GM23338 (cell line): ENCODE measurements at regions not wholly inside any gene's neighbourhood (a gene's known extent, or its start where the extent isn't known, plus 50 kb on each side); places are given as distances from the start of the nearest gene placed in this dataset.

Experiments used
- ATAC-seq: fragments of 200-7000 bp; cut with Tn5 transposase; 3 replicates; pipeline ENCODE4 v1.9.1; 2020
- DNase-seq: peaks from one replicate; pipeline ENCODE4 v3.0.0-alpha.2; 2015; ENCODE audit warnings: low spot score
- H2AFZ ChIP-seq: fragments of 200-600 bp; sonication (generic); 2 replicates; pipeline ENCODE4 v1.8.0; 2016; ENCODE audit warnings: antibody characterized with exemption, mild to moderate bottlenecking, moderate library complexity
- H3F3A ChIP-seq: fragments of 200-600 bp; sonication (generic); replicated peaks from 2 replicates; pipeline ENCODE4 v1.8.0; 2017; ENCODE audit warnings: antibody characterized with exemption, mixed run types, low read depth
- H3K27ac ChIP-seq: fragments of 200-600 bp; sonication (generic); 2 replicates; pipeline ENCODE4 v1.6.1; 2016; ENCODE audit warnings: low read depth
- H3K27me3 ChIP-seq: fragments of 200-600 bp; sonication (generic); 2 replicates; pipeline ENCODE4 v1.8.0; 2016; ENCODE audit warnings: mild to moderate bottlenecking, mixed run types, moderate library complexity; ENCODE audit not compliant: insufficient read depth
- H3K36me3 ChIP-seq: fragments of 200-600 bp; sonication (generic); 2 replicates; pipeline ENCODE4 v1.8.0; 2016; ENCODE audit warnings: mild to moderate bottlenecking; ENCODE audit not compliant: insufficient read depth
- H3K4me1 ChIP-seq: fragments of 200-600 bp; sonication (generic); 2 replicates; pipeline ENCODE4 v1.8.0; 2016; ENCODE audit warnings: mild to moderate bottlenecking, moderate library complexity; ENCODE audit not compliant: insufficient read depth
- H3K4me2 ChIP-seq: fragments of 200-600 bp; sonication (generic); 2 replicates; pipeline ENCODE4 v1.7.1; 2017; ENCODE audit warnings: mixed run types
- H3K4me3 ChIP-seq: fragments of 200-600 bp; sonication (generic); 2 replicates; pipeline ENCODE4 v1.6.1; 2016; ENCODE audit warnings: mixed run types
- H3K79me2 ChIP-seq: fragments of 200-600 bp; sonication (generic); replicated peaks from 2 replicates; pipeline ENCODE4 v1.8.0; 2017; ENCODE audit warnings: mild to moderate bottlenecking; ENCODE audit not compliant: insufficient read depth
- H3K9me2 ChIP-seq: fragments of 200-600 bp; sonication (generic); 2 replicates; pipeline ENCODE4 v1.8.0; 2017; ENCODE audit not compliant: insufficient read depth
- H4K20me1 ChIP-seq: fragments of 200-600 bp; sonication (generic); replicated peaks from 2 replicates; pipeline ENCODE4 v1.8.0; 2017; ENCODE audit warnings: mild to moderate bottlenecking; ENCODE audit not compliant: insufficient read depth
- H3K27ac Mint-ChIP-seq: 2 replicates; pipeline ENCODE4 v1.8.0; 2020; ENCODE audit warnings: inconsistent platforms, mild to moderate bottlenecking, moderate library complexity, mixed read lengths
- H3K27me3 Mint-ChIP-seq: 3 replicates; pipeline ENCODE4 v1.8.0; 2022; ENCODE audit warnings: low read depth, mild to moderate bottlenecking, moderate library complexity, mixed read lengths, inconsistent platforms; ENCODE audit not compliant: insufficient read depth, poor library complexity
- H3K36me3 Mint-ChIP-seq: 3 replicates; pipeline ENCODE4 v1.8.0; 2021; ENCODE audit warnings: low read depth, mild to moderate bottlenecking, inconsistent platforms, moderate library complexity, mixed read lengths
- H3K4me1 Mint-ChIP-seq: 3 replicates; pipeline ENCODE4 v1.8.0; 2020; ENCODE audit warnings: mild to moderate bottlenecking, inconsistent platforms, mixed read lengths
- H3K4me3 Mint-ChIP-seq: 3 replicates; pipeline ENCODE4 v1.8.0; 2021; ENCODE audit warnings: moderate library complexity, mild to moderate bottlenecking, inconsistent platforms, mixed read lengths
- H3K9me3 Mint-ChIP-seq: 3 replicates; pipeline ENCODE4 v1.8.0; 2020; ENCODE audit warnings: moderate library complexity, mild to moderate bottlenecking, inconsistent platforms, mixed read lengths
- EZH2phosphoT487 ChIP-seq: fragments of 200-600 bp; sonication (generic); IDR thresholded peaks from one replicate; pipeline ENCODE4 v1.8.1; 2018; ENCODE audit warnings: antibody characterized with exemption; ENCODE audit not compliant: unreplicated experiment
- NANOG ChIP-seq: IDR thresholded peaks from 2 replicates; pipeline ENCODE4 v1.6.1; 2016; ENCODE audit warnings: antibody characterized with exemption, borderline replicate concordance
- POLR2AphosphoS5 ChIP-seq: IDR thresholded peaks from 2 replicates; pipeline ENCODE4 v1.6.1; 2016; ENCODE audit warnings: antibody characterized with exemption, low read depth
- ZNF114 ChIP-seq: fragments of 250-450 bp; sonication (Bioruptor Pico); IDR thresholded peaks from 2 replicates; pipeline ENCODE4 v1.5.0; 2020; ENCODE audit warnings: mild to moderate bottlenecking, moderate library complexity
- ZNF462 ChIP-seq: fragments of 250-450 bp; sonication (Bioruptor Pico); IDR thresholded peaks from 2 replicates; pipeline ENCODE4 v1.5.0; 2020; ENCODE audit warnings: mild to moderate bottlenecking, moderate library complexity
- TF ChIP-seq, protein P1 (sequence below): IDR thresholded peaks from 2 replicates; pipeline ENCODE4 v1.6.1; 2016; ENCODE audit warnings: antibody characterized with exemption

DNA sequence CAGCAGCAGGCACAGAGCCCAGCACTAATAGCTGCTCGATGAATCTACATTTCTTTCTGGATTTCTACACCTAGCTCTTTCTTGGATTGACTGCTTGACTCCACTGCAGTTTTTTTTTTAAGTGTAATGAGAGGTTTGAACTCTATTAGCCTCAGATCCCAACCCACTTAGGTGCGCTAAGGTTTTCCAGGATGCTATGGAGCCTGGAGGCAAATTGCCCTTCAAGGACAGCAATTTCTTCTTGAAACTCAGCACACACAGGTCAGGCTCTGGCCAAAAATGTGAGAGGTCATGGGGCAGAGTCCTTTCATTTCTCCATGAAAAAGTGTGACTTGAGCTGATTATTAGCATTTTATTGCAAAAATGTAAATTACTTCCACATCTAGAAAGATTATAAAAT, 52.3 kb upstream of the TIAM2 start:
- 0 out of 2 replicates have a peak overlapping the region, but pooled peaks have one; percentile 14 for H3K27ac ChIP-seq
- H3K9me3 Mint-ChIP-seq = no peaks in the 10 kb centered on the region
- no peak overlapping the region for H3K4me3 Mint-ChIP-seq
- H3K27me3 Mint-ChIP-seq = no peaks in the 10 kb centered on the region
- no peaks in the 10 kb centered on the region for H3K4me1 Mint-ChIP-seq
- H3K79me2 ChIP-seq = no peaks in the 10 kb centered on the region
- no peaks in the 10 kb centered on the region for H3K36me3 ChIP-seq
- TF ChIP-seq ZNF462 (CRISPR knock-in tag) (no peak), POLR2AphosphoS5 (no peak), NANOG (no peak), ZNF114 (CRISPR knock-in tag) (no peak), EZH2phosphoT487 (no peak)
- TF ChIP-seq, protein P1, sequence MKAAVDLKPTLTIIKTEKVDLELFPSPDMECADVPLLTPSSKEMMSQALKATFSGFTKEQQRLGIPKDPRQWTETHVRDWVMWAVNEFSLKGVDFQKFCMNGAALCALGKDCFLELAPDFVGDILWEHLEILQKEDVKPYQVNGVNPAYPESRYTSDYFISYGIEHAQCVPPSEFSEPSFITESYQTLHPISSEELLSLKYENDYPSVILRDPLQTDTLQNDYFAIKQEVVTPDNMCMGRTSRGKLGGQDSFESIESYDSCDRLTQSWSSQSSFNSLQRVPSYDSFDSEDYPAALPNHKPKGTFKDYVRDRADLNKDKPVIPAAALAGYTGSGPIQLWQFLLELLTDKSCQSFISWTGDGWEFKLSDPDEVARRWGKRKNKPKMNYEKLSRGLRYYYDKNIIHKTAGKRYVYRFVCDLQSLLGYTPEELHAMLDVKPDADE = no peak
- H3F3A ChIP-seq = no peaks in the 10 kb centered on the region
- DNase-seq (no peak), ATAC-seq (no peak)
- H3K27me3 ChIP-seq = no peaks in the 10 kb centered on the region
- H3K4me1 ChIP-seq = no peaks in the 10 kb centered on the region; the same call in 1 of the 2 replicates
- H3K36me3 Mint-ChIP-seq = no peaks in the 10 kb centered on the region; the same call in 1 of the 3 replicates
- H3K4me2 ChIP-seq = no peak overlapping the region
- H3K27ac Mint-ChIP-seq = no peak overlapping the region
- H2AFZ ChIP-seq = no peak overlapping the region
- H3K9me2 ChIP-seq = no peaks in the 10 kb centered on the region
- no peaks in the 10 kb centered on the region for H4K20me1 ChIP-seq
- no peak overlapping the region for H3K4me3 ChIP-seq
